GM21390 (cell line): ENCODE measurements at regions not wholly inside any gene's neighbourhood (a gene's known extent, or its start where the extent isn't known, plus 50 kb on each side); places are given as distances from the start of the nearest gene placed in this dataset.
"Not testable (repeated sequence)": the region's sequence is repeated elsewhere in the genome, so short reads cannot be mapped to it uniquely, and the experiment has no call there.

ENCODE experiments used
- ATAC-seq: cut with Tn5 transposase; IDR thresholded peaks from one replicate; pipeline ENCODE4 v1.9.1; 2021; ENCODE audit not compliant: unreplicated experiment

- no peak for ATAC-seq
These were observed 350.8 kb upstream of the KAZN start for GRCh38 chr1:14247666-14248065.

- no peak for ATAC-seq
These were observed 346.6 kb upstream of the KAZN start for GRCh38 chr1:14251871-14252270.

DNA sequence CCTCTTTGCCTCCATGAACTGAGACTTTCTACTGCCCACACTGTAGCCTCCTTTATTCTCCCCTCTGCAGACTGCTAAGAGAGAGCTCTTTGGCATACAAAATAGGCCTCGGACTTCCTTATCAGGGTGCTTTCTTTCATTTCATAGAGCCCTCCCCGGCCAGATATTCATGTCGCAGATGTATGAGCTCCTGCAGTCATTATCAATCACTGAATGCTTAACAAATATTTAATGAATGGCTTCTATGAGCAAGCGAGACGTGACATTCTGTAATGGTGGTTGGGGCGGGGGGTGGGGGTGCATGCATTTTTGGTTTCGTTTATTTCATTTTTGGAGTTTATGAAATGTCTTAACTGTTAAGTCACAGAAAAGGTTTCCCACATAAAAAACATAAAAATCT, 344.8 kb upstream of the KAZN start:
- ATAC-seq, result no peak

- no peak for ATAC-seq
These were observed 344.2 kb upstream of the KAZN start for GRCh38 chr1:14254251-14254650.

DNA sequence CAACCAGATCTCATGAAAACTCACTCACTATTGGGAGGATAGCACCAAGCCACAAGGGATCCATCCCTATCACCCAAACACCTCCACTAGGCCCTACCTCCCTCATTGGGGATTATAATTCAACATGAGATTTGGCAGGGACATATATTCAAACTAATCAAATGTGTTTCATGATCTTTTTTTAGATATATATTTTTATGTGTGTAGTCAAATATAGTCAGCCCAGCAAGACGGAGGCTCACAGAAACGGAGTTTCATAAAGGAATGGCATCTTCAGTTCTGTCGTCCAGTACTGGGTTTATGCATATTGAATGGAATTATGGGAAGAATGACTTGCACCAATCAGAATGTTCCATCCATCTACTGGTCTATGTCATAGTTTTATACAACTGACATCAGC, 343.3 kb upstream of the KAZN start:
- no peak for ATAC-seq

GRCh38 chr1:14255711-14256110, 342.8 kb upstream of the KAZN start:
- ATAC-seq, result no peak

- ATAC-seq, result no peak
These were observed 339.2 kb upstream of the KAZN start for GRCh38 chr1:14259191-14259757.

- ATAC-seq, result no peak
These were observed 338.0 kb upstream of the KAZN start for GRCh38 chr1:14260480-14260879.

DNA sequence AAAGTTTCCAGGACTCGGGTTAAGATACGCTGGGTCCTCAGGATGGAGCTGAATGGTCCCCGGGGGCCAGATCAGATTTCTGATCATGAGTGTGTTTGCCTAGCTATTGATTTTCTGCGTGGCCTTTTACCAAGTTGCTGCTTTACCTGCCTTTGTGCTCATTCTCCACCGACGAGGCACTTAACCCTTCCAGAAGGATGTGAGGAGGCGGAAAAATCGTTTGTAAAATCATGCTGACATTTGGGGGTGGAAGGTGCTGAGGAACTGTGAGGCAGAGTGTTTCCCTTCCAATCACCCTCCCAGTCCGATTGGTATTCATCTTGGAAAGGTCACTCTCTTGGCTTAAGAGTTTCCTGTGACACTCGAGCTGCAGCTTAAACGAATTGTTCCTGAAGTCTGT, 337.1 kb upstream of the KAZN start:
- no peak for ATAC-seq

GRCh38 chr1:14262637-14263036, 335.8 kb upstream of the KAZN start:
- ATAC-seq, result no peak

GRCh38 chr1:14263225-14263624, 335.3 kb upstream of the KAZN start:
- ATAC-seq, result no peak

DNA sequence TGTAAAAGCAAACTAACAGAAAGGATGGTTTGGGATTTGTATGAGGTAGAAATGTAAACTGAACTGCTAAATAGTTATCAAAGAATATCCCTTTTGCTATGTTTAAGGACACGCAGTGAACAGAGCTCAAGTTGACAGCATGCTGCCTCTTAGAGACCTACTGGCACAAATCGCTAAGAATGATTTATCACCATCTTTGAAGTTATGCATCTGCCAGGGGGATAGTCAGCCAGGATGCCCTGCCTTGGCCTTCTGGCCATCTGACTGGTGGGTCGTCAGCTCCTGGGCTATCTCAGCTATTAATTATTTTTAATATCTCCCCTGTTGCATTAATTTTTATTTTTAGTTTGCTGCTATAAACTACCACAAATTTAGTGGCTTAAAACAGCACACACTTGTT, 334.8 kb upstream of the KAZN start:
- no peak for ATAC-seq

GRCh38 chr1:14265495-14265894, 333.0 kb upstream of the KAZN start:
- ATAC-seq, result no peak

DNA sequence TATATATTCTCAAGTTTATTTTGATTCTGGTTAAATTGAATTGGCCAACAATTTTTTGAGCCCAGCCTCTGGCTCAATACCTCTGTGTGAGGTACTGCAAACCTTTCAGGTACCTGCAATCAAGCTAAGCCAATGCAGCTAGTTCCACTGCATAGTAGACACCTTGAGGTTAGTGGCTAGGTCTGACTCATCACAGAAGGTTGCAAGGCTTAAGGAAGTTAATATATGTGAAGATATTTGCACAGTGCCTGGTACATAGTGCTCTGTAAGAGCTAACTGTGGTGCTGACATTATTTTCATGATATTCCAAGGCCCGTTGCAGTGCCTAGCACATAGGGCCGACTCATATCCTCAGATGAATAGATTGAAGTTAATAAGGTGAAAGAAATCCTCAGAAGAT, 330.5 kb upstream of the KAZN start:
- ATAC-seq, result no peak

GRCh38 chr1:14270821-14271220, 327.7 kb upstream of the KAZN start:
- no peak for ATAC-seq

- no peak for ATAC-seq
These were observed 324.7 kb upstream of the KAZN start for GRCh38 chr1:14273811-14274210.

DNA sequence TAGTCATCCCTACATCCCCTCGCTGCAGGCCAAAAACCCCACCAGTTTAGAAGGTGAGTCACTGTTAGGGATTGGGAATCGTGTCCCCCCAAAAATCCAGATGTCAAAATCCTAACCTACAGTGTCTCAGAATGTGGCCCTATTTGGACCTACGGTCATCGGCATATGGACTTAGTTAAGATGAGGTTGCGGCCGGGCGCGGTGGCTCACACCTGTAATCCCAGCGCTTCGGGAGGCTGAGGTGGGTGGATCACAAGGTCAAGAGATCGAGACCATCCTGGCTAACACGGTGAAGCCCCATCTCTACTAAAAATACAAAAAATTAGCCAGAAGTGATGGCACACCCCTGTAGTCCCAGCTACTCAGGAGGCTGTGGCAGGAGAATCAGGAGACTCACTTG, 318.6 kb upstream of the KAZN start:
- ATAC-seq, result not testable (repeated sequence)

- no peak for ATAC-seq
These were observed 317.6 kb upstream of the KAZN start for GRCh38 chr1:14280909-14281308.

- no peak for ATAC-seq
These were observed 317.1 kb upstream of the KAZN start for GRCh38 chr1:14281412-14281811.

DNA sequence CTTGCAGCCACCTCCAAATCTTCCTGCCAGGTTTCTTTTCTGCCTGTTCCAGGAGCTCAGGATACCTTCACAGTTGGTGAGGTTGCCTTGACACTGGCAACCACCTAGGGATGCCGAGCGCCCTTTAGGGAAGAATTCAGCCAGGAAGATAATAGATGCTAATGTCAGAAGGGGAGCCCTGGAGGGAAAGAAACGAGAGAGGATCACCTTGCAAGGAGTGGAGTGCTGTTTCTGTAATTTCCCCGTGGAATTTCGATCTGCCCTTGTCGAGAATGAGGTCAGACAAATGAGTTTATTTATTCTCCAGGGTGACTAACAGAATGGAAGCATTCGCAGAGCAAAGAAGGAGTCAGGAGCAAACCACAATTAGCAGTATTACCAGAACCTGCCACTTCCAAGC, 315.8 kb upstream of the KAZN start:
- no peak for ATAC-seq

DNA sequence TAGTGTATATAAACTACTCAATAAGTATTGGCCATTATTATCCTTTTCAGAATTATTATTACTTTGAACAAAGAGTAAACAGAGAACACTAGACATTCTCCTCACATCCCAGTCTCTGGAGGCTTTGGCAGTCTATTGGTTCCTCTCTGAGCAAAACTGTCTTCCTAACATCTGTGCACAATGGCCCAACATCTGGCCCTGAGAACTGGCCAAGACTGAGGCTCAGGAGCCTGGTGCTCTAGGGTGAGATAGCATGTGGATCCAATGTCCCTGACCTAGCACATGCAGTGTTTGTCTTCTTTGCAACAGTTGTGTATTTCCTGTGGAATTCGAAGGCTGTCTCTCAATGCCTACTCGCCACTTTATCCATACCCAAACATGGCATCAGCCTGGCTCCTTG, 313.2 kb upstream of the KAZN start:
- ATAC-seq, result no peak

- not testable (repeated sequence) for ATAC-seq
These were observed 307.3 kb upstream of the KAZN start for GRCh38 chr1:14291182-14291581.

DNA sequence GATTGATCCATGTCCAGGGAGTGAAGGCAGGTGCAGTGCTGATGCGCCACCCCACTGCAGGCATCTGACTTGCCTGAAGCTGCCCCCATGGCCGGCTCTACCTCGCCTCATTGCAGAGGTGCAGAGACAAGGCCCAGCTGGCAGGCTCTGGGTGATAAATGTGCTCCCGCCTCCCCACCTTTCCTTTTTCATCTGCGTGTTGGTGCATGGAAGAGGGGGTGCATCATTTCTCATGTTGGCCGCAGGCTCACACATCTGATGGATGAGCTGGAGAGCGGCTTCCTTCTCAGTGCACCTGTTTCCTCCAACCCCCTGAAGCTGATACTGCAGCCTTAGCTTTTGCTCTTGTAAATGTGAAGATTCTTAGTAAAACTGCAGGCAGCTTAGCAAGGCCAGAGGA, 306.0 kb upstream of the KAZN start:
- ATAC-seq, result no peak

DNA sequence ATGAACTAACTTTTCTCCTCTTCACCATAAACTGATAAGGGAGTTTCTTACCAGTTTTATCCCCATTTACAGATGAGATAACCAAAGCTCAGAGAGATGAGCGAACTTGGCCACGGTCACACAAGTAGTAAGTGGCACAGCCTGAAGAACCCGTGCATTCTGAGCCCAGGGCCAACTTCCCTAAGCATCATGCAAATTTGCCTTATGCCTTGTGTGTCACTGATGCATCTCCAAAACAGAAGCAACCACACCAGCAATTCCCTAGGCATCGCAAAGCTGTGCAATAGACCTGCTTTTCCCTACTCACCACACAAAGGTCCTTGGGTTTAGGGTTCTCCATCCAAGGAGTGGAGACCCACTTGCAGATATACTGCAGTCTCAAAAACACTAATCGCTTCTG, 304.5 kb upstream of the KAZN start:
- no peak for ATAC-seq
